ENCODE measurements at regions not wholly inside any gene's neighbourhood (a gene's known extent, or its start where the extent isn't known, plus 50 kb on each side); places are given as distances from the start of the nearest gene placed in this dataset.
A peak's percentile ranks its signal among the peaks of the same experiment; 100 is the strongest.

DNA sequence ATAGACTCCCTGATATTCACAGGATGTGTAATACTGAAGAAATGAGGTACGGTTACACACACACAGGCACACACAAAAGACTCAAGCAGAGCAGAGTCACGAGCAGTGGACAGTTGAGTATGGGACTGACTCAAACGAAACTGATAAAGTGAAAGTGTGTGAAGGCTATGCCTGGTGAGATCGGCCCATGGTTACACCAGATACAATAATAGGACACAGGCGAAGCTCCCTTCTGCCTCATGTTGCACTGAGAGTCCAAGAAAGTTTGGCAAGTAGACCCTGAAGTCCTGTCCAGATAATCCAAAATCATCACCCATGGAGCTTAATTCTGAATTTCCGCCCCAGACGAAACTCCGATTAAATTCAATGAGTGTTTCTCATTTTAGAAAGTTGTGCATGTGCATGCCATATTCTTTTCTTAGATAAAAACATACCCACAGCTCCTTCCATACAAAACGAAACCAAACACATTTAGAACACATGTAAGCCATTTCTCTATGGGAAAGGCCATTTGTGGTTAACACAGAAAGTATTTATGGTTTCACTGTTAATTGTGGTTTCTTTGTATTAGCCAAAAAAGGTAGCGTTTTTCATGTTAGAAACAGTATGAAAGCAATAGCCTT lies 567.6 kb downstream of the PLCL1 start:
- H3K4me1 Mint-ChIP-seq, result peaks cover 6% of the 10 kb centered on the region
- peak overlapping the region; percentile 71 for H3K4me3 Mint-ChIP-seq
- intact Hi-C loops (cut with micrococcal nuclease), result no loop called here
- H3K9me3 ChIP-seq (ENCODE audit: control extremely low read depth in 1 of 3, control insufficient read depth in 2 of 3, insufficient read depth in 1 of 3, low read length in 2 of 3), result no peaks in the 10 kb centered on the region
- no peak overlapping the region for H3K4me3 ChIP-seq (ENCODE audit: control extremely low read depth in 1 of 5, extremely low read depth in 1 of 5, insufficient read depth in 1 of 5, low read depth in 2 of 5, low read length in 4 of 5)
- H3K27me3 Mint-ChIP-seq, result peaks cover 8% of the 10 kb centered on the region
- DNase-seq, result no peak
- ATAC-seq (ENCODE audit: low read depth), result no peak
- TF ChIP-seq EZH2 (IDR thresholded peaks at IDR 0.05; ENCODE audit: borderline replicate concordance, insufficient read depth, low read depth, low read length, poor library complexity, severe bottlenecking), result no peak
- TF ChIP-seq CTCF (IDR thresholded peaks at IDR 0.05), result no peak
- ChIA-PET POLR2A (no interaction called here), CTCF (no interaction called here)
- no peak overlapping the region for H3K27ac ChIP-seq (ENCODE audit: low read length in 2 of 2)
- H2AFZ ChIP-seq (ENCODE audit: insufficient read depth, low read depth, low read length, poor library complexity, severe bottlenecking), result no peak overlapping the region
- no peaks in the 10 kb centered on the region for H3K36me3 ChIP-seq (replicated peaks in 1 of 2; ENCODE audit: control extremely low read depth in 1 of 2, control insufficient read depth in 1 of 2, extremely low read depth in 1 of 2, insufficient read depth in 2 of 2, low read length in 1 of 2)
- 37% methylated on average over 2 of the region's 10 CpGs for WGBS (ENCODE audit: insufficient coverage)
- no peaks in the 10 kb centered on the region for H4K20me1 ChIP-seq (ENCODE audit: control insufficient read depth, insufficient read depth, low read length, poor library complexity, severe bottlenecking)
- H3K27ac Mint-ChIP-seq, result no peak overlapping the region
- H3K9me3 Mint-ChIP-seq (ENCODE audit: insufficient read depth), result no peaks in the 10 kb centered on the region
- H3K79me2 ChIP-seq (ENCODE audit: control insufficient read depth, insufficient read depth, low read length), result no peaks in the 10 kb centered on the region
- H3K4me2 ChIP-seq (replicated peaks; ENCODE audit: low read depth, low read length, poor library complexity, severe bottlenecking), result peak overlapping the region; percentile 16
- H3K4me1 ChIP-seq (ENCODE audit: control insufficient read depth in 2 of 2, insufficient read depth in 2 of 2, low read length in 2 of 2), result peaks cover 0 to 3% of the 10 kb centered on the region in 2 donors
- H3K27me3 ChIP-seq (replicated peaks in 1 of 4; ENCODE audit: control extremely low read depth in 1 of 4, control insufficient read depth in 3 of 4, insufficient read depth in 4 of 4, low read length in 3 of 4), result peaks cover 0 to 2% (median 0%) of the 10 kb centered on the region in 4 experiments
- peak overlapping the region; percentile 17 for H3K9ac ChIP-seq (ENCODE audit: low read length)

GRCh38 chr2:198371329-198371728 lies 566.9 kb downstream of the PLCL1 start:
- H3K79me2 ChIP-seq (ENCODE audit: control insufficient read depth, insufficient read depth, low read length), result no peaks in the 10 kb centered on the region
- no peaks in the 10 kb centered on the region for H4K20me1 ChIP-seq (ENCODE audit: control insufficient read depth, insufficient read depth, low read length, poor library complexity, severe bottlenecking)
- peaks cover 6% of the 10 kb centered on the region for H3K4me1 Mint-ChIP-seq
- no peaks in the 10 kb centered on the region for H3K9me3 Mint-ChIP-seq (ENCODE audit: insufficient read depth)
- H3K4me3 ChIP-seq (ENCODE audit: control extremely low read depth in 1 of 5, extremely low read depth in 1 of 5, insufficient read depth in 1 of 5, low read depth in 2 of 5, low read length in 4 of 5), result no peak overlapping the region
- DNase-seq (no peak), ATAC-seq (ENCODE audit: low read depth) (no peak)
- H3K27ac Mint-ChIP-seq, result no peak overlapping the region
- no peak overlapping the region for H2AFZ ChIP-seq (ENCODE audit: insufficient read depth, low read depth, low read length, poor library complexity, severe bottlenecking)
- no peak overlapping the region for H3K9ac ChIP-seq (ENCODE audit: low read length)
- no peak overlapping the region for H3K4me3 Mint-ChIP-seq
- H3K27ac ChIP-seq (ENCODE audit: low read length in 2 of 2), result no peak overlapping the region
- TF ChIP-seq EZH2 (IDR thresholded peaks at IDR 0.05; ENCODE audit: borderline replicate concordance, insufficient read depth, low read depth, low read length, poor library complexity, severe bottlenecking) (no peak), CTCF (IDR thresholded peaks at IDR 0.05) (no peak)
- POLR2A ChIA-PET, result no interaction called here
- peaks cover 0 to 3% of the 10 kb centered on the region in 2 donors for H3K4me1 ChIP-seq (ENCODE audit: control insufficient read depth in 2 of 2, insufficient read depth in 2 of 2, low read length in 2 of 2)
- H3K9me3 ChIP-seq (ENCODE audit: control extremely low read depth in 1 of 3, control insufficient read depth in 2 of 3, insufficient read depth in 1 of 3, low read length in 2 of 3), result no peaks in the 10 kb centered on the region
- no CpG with 5 or more reads among the region's 1 CpG for WGBS (ENCODE audit: insufficient coverage)
- intact Hi-C loops (cut with micrococcal nuclease), result no loop called here
- H3K4me2 ChIP-seq (replicated peaks; ENCODE audit: low read depth, low read length, poor library complexity, severe bottlenecking), result no peak overlapping the region
- peaks cover 0 to 2% (median 0%) of the 10 kb centered on the region in 4 experiments for H3K27me3 ChIP-seq (replicated peaks in 1 of 4; ENCODE audit: control extremely low read depth in 1 of 4, control insufficient read depth in 3 of 4, insufficient read depth in 4 of 4, low read length in 3 of 4)
- H3K27me3 Mint-ChIP-seq, result peaks cover 6% of the 10 kb centered on the region
- no peaks in the 10 kb centered on the region for H3K36me3 ChIP-seq (replicated peaks in 1 of 2; ENCODE audit: control extremely low read depth in 1 of 2, control insufficient read depth in 1 of 2, extremely low read depth in 1 of 2, insufficient read depth in 2 of 2, low read length in 1 of 2)
- CTCF ChIA-PET, result no interaction called here
